ENCODE measurements at regions not wholly inside any gene's neighbourhood (a gene's known extent, or its start where the extent isn't known, plus 50 kb on each side); places are given as distances from the start of the nearest gene placed in this dataset.

- DNase-seq = no peak
Measured at GRCh38 chr4:124594945-124595344, 117.6 kb downstream of the ANKRD50 start.

GRCh38 chr4:124596816-124597215, 115.7 kb downstream of the ANKRD50 start:
- DNase-seq = no peak

- DNase-seq = no peak
Measured at GRCh38 chr4:124610211-124610610, 102.3 kb downstream of the ANKRD50 start.

Data from CD4-positive, alpha-beta T cell treated with Interleukin-17A for 1 hour (primary cell).